Muscle of leg (tissue), 3 donors: ENCODE measurements at regions not wholly inside any gene's neighbourhood (a gene's known extent, or its start where the extent isn't known, plus 50 kb on each side); places are given as distances from the start of the nearest gene placed in this dataset.

ENCODE experiments used
- DNase-seq: peaks from one replicate; pipeline ENCODE4 v3.0.0; 2013
- H3K27ac ChIP-seq: one replicate; pipeline ENCODE4 v1.5.1; 2013; ENCODE audit warnings: mild to moderate bottlenecking, low read length, control low read depth
- H3K27me3 ChIP-seq: one replicate; pipeline ENCODE4 v1.6.1; 2013; ENCODE audit warnings: low read length; ENCODE audit not compliant: control insufficient read depth, insufficient read depth
- H3K36me3 ChIP-seq: one replicate; pipeline ENCODE4 v1.6.1; 2013; ENCODE audit warnings: low read length; ENCODE audit not compliant: control insufficient read depth, insufficient read depth
- H3K4me1 ChIP-seq: one replicate; pipeline ENCODE4 v1.6.1; 2013; ENCODE audit warnings: low read length; ENCODE audit not compliant: control insufficient read depth, insufficient read depth
- H3K4me3 ChIP-seq: one replicate; pipeline ENCODE4 v1.5.1; 2013; ENCODE audit warnings: low read length, control low read depth
- H3K9me3 ChIP-seq: replicated peaks from 2 replicates; pipeline ENCODE4 v1.6.1; 2013; ENCODE audit warnings: low read depth, low read length; ENCODE audit not compliant: control insufficient read depth
- WGBS: methylation state at CpG from one replicate; pipeline ENCODE4 v1.1.5; 2013; ENCODE audit warnings: missing lambda C conversion rate; ENCODE audit not compliant: insufficient coverage; 5-methylcytosine and 5-hydroxymethylcytosine counted together

DNA sequence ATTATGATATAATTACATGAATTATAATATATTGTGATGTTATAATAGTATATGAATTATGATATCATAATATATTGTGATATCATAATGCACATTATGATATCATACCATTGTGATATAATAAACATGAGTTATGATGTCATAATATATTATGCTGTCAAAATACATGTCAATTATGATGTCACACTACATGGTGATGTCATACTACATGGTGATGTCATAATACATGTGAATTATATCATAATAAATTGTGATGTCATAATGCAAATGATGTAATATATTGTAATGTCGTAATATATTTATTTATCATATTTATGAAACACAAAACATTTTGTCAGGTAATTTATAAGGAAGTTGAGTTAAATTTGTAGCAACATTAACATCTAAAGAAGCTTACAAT lies 1950.1 kb downstream of the TP53TG3F start:
- Histone ChIP-seq H3K36me3 (no peaks in the 10 kb centered on the region), H3K4me3 (no peak overlapping the region), H3K27me3 (no peaks in the 10 kb centered on the region), H3K4me1 (no peaks in the 10 kb centered on the region), H3K9me3 (peaks cover 34% of the 10 kb centered on the region), H3K27ac (no peak overlapping the region)
- whole genome bisulfite sequencing, result no CpG with 5 or more reads among the region's 1 CpG
- DNase-seq, result no peak

GRCh38 chr16:35410438-35410837 lies 1951.0 kb downstream of the TP53TG3F start:
- H3K27me3 ChIP-seq, result no peaks in the 10 kb centered on the region
- H3K4me1 ChIP-seq, result no peaks in the 10 kb centered on the region
- H3K4me3 ChIP-seq, result no peak overlapping the region

GRCh38 chr16:35411156-35411555 lies 1951.7 kb downstream of the TP53TG3F start:
- H3K27ac ChIP-seq, result no peak overlapping the region
- H3K9me3 ChIP-seq, result peaks cover 31% of the 10 kb centered on the region
- H3K36me3 ChIP-seq, result no peaks in the 10 kb centered on the region
- whole genome bisulfite sequencing, result 83% methylated on average over 1 of the region's 1 CpG
- H3K4me3 ChIP-seq, result no peak overlapping the region
- no peak for DNase-seq
- H3K27me3 ChIP-seq, result no peaks in the 10 kb centered on the region
- no peaks in the 10 kb centered on the region for H3K4me1 ChIP-seq

More at GRCh38 chr16:35410438-35410837, 1951.0 kb downstream of the TP53TG3F start:
- no peaks in the 10 kb centered on the region for H3K36me3 ChIP-seq
- no peak overlapping the region for H3K27ac ChIP-seq
- peaks cover 37% of the 10 kb centered on the region for H3K9me3 ChIP-seq
- no peak for DNase-seq

- H3K4me1 ChIP-seq, result no peaks in the 10 kb centered on the region
- no peak overlapping the region for H3K4me3 ChIP-seq
- H3K27ac ChIP-seq, result no peak overlapping the region
- H3K27me3 ChIP-seq, result no peaks in the 10 kb centered on the region
- no peaks in the 10 kb centered on the region for H3K36me3 ChIP-seq
- DNase-seq, result no peak
- WGBS, result 85% methylated on average over 14 of the region's 14 CpGs
- peaks cover 17% of the 10 kb centered on the region for H3K9me3 ChIP-seq
These were observed 1954.7 kb downstream of the TP53TG3F start for GRCh38 chr16:35414139-35414538.

DNA sequence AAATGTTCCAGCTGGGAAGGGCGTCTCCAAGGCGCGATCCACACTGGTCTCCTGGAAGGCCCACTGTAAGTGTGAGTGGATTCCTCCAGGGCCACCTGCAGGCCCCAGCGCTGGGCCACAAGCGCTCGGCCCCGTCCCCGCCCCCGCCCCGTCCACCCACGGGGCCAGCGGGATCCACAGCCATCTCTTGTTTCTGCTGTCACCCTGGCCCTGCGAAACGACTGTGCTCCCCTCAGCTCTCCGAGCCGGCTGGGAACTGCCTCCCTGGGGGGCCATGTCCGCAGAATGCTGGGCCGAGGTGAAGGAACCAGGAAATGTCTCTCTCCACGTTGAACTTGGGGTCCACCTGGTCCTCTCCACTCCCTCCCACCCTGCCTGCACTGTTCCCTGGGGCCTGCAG lies 1955.2 kb downstream of the TP53TG3F start:
- no peaks in the 10 kb centered on the region for H3K36me3 ChIP-seq
- no peaks in the 10 kb centered on the region for H3K27me3 ChIP-seq
- H3K4me3 ChIP-seq, result no peak overlapping the region
- no peaks in the 10 kb centered on the region for H3K4me1 ChIP-seq
- WGBS, result 75% methylated on average over 16 of the region's 19 CpGs
- DNase-seq, result no peak
- no peak overlapping the region for H3K27ac ChIP-seq
- H3K9me3 ChIP-seq, result peaks cover 17% of the 10 kb centered on the region

DNA sequence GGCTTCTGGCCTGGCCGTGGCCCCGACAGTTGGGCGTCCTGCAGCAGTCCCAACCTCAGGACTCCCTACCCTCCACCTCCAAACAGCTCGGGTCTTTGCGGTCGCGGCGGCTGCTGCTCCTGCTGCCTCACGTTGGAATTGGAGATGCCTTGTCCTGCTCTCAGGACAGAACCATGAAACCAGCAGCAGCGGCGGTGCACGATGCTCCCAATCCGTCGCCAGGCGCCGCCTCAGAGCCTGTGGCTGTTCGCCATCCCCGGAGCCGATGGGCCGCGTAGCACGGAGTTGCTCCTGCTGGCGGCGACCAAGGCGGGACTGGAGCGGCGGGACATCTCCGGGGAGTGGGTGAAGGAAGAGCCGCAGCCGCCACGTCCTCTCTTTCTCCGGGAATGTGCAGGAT lies 1965.9 kb downstream of the TP53TG3F start:
- H3K36me3 ChIP-seq, result no peaks in the 10 kb centered on the region
- no peak overlapping the region for H3K27ac ChIP-seq
- H3K27me3 ChIP-seq, result no peaks in the 10 kb centered on the region
- no peak for DNase-seq
- H3K4me3 ChIP-seq, result no peak overlapping the region
- H3K9me3 ChIP-seq, result peaks cover 24% of the 10 kb centered on the region
- no peaks in the 10 kb centered on the region for H3K4me1 ChIP-seq
- WGBS, result 44% methylated on average over 32 of the region's 32 CpGs

DNA sequence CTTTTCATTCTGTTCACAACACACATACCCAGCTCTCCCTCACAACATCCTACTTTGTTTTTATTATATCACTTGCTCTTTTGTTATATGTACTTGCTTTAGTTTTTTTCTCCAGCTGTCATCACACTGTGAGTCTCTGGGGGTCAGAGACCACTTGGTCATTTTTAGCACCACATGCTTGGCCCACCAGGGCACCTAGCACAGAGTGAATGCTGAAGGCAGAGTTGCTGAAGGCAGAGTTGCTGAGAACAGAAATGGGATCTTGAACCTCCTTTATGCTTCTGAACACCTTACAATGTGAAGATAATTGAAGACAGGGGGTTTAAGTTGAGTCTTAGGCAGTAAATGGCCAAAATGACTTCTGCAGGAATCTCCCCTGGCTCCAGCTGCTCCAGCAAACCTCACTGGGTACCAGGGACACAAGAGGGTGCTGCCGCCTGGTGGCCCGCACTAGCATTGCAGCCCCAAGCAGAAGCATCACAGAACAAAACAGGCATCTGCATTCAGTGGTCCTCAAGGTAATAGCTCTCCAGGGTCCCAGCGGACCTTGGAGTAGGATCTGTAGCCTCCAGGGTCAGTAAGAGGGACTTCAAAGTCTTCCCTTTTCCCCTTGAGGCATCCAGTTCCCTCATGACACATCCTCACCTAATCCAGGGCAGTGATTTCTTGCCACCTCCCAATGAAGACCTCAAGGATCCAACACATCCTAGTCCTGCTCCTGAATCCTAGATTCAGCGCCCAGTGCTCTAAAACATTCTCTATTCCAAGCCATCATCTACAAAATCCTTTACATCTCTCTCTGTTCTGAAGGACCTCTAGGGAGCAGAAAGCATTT lies 1972.6 kb downstream of the TP53TG3F start:
- Histone ChIP-seq H3K27ac (no peak overlapping the region), H3K9me3 (peaks cover 37% of the 10 kb centered on the region), H3K4me3 (no peak overlapping the region), H3K27me3 (no peaks in the 10 kb centered on the region), H3K36me3 (no peaks in the 10 kb centered on the region), H3K4me1 (no peaks in the 10 kb centered on the region)
- no peak for DNase-seq
- 14% methylated on average over 4 of the region's 4 CpGs for WGBS

DNA sequence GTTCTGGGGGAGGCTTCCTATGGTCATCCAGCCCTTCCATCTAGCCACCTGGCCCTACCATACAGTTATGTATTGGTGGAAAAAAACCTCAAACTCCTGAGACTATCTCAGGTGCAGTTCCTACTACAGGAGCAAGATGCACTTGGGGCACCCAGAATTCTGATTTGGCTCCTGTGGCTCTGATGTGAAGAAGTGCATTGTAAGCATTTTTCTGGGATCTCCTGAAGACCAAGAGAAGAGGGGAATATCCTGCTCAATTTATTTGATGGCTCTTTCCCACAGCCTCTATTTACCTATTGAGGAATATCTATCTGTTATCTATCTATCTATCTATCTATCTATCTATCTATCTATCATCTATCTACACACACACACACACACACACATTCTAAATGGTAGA lies 1981.5 kb downstream of the TP53TG3F start:
- Histone ChIP-seq H3K9me3 (peaks cover 33% of the 10 kb centered on the region), H3K36me3 (no peaks in the 10 kb centered on the region), H3K27ac (no peak overlapping the region)

DNA sequence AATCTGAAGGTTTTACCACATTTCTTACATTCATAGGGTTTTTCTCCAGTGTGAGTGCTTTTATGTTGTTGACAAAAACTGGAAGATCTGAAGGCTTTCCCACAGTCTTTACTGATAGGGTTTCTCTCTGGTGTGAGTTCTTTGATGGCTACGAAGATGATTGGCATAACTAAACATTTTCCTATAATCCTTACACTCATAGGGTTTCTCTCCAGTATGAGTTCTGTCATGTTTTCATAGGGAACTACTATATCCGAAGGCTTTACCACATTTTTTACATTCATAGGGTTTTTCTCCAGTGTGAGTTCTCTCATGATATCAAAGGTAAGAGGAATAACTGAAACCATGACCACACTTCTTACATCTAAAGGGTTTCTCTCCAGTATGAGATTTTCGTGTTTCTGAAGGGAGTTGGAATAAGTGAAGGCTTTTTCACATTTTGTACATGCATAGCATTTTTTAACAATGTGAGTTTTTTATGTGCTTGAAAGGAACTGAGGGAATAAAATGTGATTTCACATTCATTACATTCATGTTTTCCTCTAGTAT lies 1987.7 kb downstream of the TP53TG3F start:
- no peak for DNase-seq
- Histone ChIP-seq H3K36me3 (no peaks in the 10 kb centered on the region), H3K27ac (no peak overlapping the region), H3K4me1 (no peaks in the 10 kb centered on the region), H3K9me3 (peaks cover 37% of the 10 kb centered on the region), H3K27me3 (no peaks in the 10 kb centered on the region), H3K4me3 (no peak overlapping the region)
- no CpG with 5 or more reads among the region's 3 CpGs for WGBS

More for the DNA sequence above, 1981.5 kb downstream of the TP53TG3F start:
- Histone ChIP-seq H3K4me1 (no peaks in the 10 kb centered on the region), H3K4me3 (no peak overlapping the region), H3K27me3 (no peaks in the 10 kb centered on the region)
- no peak for DNase-seq

GRCh38 chr16:35449663-35450062 lies 1990.3 kb downstream of the TP53TG3F start:
- no CpG with 5 or more reads among the region's 2 CpGs for WGBS
- Histone ChIP-seq H3K4me1 (no peaks in the 10 kb centered on the region), H3K9me3 (peaks cover 50% of the 10 kb centered on the region)

More at GRCh38 chr16:35449663-35450062, 1990.3 kb downstream of the TP53TG3F start:
- DNase-seq, result no peak
- Histone ChIP-seq H3K36me3 (no peaks in the 10 kb centered on the region), H3K27me3 (no peaks in the 10 kb centered on the region), H3K4me3 (no peak overlapping the region), H3K27ac (no peak overlapping the region)
